Frontal cortex (tissue), 3 donors: ENCODE measurements at regions not wholly inside any gene's neighbourhood (a gene's known extent, or its start where the extent isn't known, plus 50 kb on each side); places are given as distances from the start of the nearest gene placed in this dataset.

Source experiments
- DNase-seq, 2 donors: peaks; one replicate each; pipeline ENCODE4 v3.0.0; 2012; ENCODE audit warnings: low spot score in 2 of 2
- FAIRE-seq: peaks from 2 replicates; lab custom pipeline; 2012; peaks lifted over from hg19 to GRCh38; lab: Jason Lieb, UNC
- donor health status: control.
- donor health status: control.
- donor health status: control.

DNA sequence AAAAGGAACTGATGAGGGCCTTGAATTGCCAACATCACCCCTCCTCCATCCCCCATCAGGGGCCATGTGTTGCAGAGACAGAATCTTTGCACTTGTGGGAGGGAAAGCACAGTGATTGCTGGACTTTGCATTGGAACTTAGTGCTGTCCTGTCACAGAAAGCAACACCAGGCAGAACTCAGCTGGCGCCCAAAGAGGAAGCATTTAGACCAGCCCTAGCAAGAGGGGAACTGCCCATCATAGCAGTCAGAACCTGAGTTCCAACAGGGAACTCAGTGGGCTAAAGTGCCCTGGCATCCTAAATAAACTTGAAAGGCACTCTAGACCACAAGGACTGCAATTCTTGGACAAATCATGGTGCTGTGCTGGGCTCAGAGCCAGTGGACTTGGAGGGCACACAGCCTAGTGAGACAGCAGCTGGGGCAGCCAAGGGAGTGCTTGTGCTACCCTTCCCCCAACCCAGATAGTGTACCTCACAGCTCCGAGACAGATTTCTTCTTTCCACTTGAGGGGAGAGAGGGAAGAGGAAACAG, 128.1 kb downstream of the ACTL7B start:
- FAIRE-seq (no peak), DNase-seq (no peak)

DNA sequence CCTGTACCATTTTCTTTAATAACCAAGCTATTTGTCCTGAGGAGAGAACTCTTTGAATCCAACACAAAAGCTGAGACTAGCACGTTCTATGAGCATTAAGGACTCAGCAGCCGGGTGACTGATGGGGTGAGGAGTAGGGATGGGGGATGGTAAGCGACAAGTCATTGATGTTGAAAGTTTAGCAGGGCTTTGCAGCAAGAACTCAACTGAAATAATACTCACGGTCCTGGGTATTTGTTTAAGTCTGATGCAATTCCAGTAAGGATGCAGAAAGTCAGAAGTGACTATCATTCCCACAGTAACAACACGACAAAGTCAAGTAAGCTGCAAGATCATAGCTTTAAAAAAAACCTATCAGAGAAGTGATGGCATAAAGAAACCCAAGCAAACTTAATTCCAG, 131.1 kb downstream of the ACTL7B start:
- no peak for FAIRE-seq
- no peak for DNase-seq

DNA sequence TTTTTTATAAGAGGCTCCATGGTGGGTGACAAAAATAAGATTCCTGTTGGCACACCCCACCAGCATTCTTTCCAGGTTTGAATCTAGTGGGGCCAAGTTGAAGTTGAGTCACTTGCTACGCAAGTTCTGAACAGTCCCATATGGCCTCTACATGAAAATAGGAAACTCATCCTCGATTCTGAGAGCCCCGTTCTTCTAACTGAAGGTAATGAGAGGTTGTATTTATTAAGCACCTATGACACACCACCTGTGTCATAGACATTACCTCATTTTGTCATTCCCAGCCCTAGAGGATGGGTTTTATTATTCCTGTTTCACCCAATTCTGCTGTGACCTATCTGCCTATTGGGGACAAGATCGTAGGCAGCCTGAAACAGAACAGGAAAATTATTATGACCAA, 131.7 kb downstream of the ACTL7B start:
- DNase-seq, result no peak
- no peak for FAIRE-seq

DNA sequence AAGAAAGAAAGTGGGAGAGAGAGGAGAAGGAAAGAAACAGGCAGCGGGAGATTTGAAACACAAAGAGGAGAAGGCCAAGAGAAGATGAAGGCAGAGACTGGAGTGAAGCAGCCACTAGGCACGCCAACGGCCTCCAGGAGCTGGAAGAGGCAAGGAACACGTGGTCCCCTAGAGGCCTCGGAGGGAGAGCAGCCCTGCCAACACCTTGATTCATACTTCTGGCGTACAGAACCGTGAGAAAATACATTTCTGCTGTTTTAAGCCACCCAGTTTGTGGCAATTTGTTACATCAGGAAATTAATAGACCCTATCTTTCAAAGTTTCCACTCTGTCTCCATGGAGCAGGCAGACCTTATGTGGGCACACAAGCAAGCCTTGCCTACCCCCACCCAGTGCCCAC, 133.4 kb downstream of the ACTL7B start:
- DNase-seq (no peak), FAIRE-seq (no peak)

DNA sequence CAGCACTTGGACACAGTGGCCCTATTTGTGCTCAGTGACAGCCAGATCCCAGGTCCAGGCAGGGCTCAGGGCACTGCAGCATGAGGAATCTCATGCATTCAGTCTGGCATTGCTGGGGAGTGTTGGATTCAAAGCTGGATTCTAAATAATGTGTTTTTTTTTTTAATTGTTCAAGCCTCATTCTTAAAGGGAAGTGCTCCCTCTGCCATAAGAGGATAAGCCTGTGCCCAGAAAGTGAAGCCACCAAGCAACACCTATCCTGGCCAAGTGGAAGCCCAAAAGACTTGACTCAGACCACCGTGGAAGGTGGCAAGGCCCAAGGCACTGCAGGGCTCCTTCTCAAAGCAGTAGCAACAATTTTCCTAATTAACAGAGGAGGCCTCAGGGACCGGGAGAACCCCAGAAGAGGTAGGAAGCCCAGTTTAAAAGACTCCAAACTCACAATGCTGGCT, 135.6 kb downstream of the ACTL7B start:
- DNase-seq (no peak), FAIRE-seq (no peak)

DNA sequence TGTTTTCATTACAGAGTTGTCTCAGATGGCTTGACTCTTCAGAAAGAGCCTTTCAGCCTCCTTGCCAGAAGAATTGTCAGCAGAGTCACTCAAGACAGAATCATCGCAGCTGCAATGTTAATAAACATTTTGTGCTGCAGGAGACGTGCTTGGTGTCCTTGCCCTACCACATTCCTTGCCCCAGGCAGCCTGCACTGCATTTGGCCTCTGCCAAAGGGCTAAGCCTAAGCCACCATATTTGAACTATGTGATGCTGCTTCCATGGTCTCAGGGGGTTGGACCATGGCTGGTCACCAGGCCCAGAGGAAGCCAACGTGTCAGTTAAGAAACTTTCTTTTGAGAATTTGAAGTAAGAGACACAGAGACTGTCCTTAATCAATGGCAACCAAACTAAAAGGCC, 145.4 kb downstream of the ACTL7B start:
- FAIRE-seq (no peak), DNase-seq (no peak)

DNA sequence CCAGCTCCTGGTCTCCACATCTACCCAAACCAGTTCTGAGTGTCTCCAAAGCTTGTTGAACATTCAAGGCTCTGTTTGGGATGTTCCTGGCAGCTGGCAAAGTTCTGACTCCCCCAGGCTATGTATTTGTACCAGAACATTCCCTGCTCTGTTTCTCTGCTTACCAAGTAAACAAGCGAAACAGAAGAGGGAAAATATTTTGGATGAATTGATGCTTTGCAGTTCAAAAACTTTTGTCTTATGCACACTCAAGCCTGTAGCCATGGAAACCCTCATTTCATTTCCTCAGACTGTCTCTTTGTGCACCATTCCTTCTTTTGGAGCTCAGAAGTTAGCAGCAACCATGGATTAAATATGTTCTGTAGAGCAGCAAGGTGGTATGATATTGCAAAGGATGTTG, 145.8 kb downstream of the ACTL7B start:
- no peak for FAIRE-seq
- no peak for DNase-seq

DNA sequence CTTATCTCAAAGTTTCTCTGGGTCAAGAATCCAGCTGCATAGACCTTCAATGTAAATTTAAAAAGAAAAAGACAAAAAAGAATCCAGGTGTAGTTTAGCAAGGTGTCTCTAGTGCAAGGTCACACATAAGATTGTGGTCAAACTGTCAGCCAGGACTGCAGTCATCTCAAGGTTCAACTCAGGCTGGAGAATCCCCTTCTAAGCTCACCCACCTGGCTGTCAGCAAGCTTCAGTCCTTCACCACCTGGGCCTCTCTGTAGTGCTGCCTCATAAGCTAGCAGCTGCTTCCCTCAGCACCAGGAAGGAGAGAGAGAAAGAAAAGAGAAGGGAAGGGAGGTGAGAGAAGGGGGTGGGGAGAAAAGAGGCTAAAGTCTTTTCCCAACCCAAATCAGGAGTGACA, 146.7 kb downstream of the ACTL7B start:
- no peak for DNase-seq
- no peak for FAIRE-seq

DNA sequence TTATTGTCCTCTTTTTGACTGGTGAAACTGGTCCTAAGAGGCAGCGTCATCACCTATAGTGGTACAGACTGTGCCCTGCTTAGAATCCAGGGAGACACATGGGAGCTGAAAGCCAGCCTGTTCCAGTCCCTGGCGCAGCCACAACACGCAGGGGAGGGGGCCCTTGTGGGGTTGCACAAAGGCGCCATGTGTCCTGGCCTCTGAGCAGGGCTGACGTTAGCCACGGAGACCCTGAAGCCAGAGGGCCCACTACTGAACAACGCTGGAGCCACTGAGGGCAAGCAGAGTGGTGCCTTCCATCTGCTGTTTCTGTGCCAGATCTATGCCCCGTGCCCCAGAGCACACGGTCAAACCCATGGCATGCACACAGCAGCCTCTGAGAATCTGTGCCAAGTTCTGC, 147.3 kb downstream of the ACTL7B start:
- FAIRE-seq (no peak), DNase-seq (peak in 1 of 2 donors; percentile 40)

DNA sequence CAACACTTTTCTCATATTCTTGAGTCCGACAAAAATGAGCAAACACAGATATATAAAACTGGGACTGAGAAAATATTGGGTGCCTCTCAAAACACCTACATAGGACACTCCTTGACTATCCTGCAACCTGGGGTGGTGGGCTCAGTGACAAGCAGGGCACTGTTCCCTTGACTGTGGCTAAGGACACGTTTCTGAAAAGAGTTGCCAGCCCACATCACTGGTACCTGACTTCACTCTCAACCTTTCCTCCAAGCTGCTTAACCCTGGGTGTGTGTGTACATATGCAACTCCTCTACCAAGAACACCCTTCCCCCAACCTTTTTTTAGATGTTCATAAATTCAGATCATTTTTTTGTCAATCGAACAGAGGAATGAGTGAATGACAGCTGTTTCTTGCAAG, 148.7 kb downstream of the ACTL7B start:
- no peak for DNase-seq
- no peak for FAIRE-seq

DNA sequence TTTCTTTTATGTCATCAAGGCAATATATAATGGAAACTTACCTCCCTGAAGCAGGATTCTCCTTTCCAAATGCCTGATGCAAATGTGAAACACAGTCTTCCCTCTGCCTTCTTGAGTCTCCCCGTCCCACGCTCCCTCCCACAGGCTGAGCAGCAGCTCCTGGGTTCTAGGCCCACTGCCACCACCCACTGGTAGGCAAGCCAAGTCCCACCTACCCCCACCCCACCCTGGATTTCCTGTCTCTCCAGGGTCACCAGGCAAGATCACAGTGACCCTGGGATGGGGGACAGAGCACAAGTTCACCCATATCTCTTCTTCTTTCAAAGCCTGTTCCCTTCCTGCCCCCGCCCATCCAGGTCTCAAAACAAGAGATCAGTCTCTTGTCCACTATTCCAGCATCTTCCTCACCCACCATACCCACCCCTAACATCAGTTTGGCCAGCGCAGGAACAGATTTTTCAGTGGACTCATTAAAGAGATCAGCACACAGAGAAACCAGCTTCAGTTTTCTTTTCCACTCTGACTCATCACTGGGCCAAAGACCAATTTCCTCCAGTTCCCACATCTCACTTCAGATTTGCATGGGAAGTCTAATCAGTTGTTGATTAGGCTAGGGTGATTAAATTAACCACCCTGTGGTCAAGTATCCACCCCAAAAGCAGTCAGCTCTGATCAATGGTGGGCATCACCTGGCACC, 151.5 kb downstream of the ACTL7B start:
- FAIRE-seq, result no peak
- DNase-seq, result peak in 1 of 2 donors; percentile 20

DNA sequence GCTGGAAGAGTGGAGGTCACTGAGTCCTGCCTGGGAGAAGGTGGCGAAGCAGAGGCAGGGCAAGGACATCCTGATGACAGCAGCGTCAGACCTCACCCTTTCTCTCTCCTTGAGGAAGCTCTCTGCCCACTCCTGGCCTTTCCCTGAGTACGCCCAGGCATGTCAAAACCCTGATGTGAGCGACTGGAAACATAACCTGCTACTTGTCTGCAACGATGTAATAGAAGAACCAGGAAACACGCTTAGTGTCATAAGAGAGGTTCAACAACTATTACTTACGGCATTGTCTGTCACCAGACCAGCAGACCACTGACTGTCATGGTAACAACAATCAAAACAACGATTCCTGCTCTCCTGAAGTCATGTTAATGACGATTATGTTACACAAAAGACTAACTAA, 152.4 kb downstream of the ACTL7B start:
- FAIRE-seq, result no peak
- no peak for DNase-seq

DNA sequence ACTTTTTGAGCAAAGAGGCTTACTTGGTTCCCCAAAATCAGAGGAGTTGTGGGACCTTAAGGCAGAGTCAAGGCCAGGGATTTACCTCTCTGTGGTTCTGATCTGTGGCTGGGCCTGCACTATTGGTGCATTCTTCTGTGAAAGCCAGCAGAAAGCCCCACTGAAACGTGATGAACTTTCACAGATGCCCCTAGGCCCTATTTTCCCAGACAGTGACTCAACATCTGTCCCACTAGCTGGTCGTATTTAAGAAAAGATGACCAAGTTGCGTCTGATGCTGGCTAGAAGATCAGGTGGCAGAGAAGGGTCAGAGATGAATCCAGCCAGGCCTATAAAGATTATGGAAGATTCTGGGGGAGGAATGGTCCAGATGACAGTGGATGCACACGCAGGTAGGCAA, 153.1 kb downstream of the ACTL7B start:
- no peak for FAIRE-seq
- DNase-seq, result no peak

DNA sequence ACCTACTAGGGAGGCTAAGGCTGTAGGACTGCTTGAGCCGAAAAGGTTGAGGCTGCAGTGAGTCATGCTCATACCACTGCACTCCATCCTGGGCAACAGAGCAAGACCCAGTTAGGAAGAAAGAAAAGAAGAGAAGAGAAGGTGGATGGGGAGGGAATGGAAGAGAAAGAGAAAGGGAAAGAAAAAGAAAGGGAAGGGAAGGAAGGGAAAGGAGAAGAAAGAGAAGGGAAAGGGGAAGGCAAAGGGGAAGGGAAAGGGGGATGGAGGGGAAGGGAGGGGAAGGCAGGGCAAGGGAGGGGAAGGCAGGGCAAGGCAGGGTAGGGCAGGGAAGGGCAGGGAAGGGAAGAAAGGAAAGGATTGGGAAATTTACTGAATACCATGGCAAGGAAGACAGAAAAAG, 157.0 kb downstream of the ACTL7B start:
- DNase-seq (no peak), FAIRE-seq (no peak)

DNA sequence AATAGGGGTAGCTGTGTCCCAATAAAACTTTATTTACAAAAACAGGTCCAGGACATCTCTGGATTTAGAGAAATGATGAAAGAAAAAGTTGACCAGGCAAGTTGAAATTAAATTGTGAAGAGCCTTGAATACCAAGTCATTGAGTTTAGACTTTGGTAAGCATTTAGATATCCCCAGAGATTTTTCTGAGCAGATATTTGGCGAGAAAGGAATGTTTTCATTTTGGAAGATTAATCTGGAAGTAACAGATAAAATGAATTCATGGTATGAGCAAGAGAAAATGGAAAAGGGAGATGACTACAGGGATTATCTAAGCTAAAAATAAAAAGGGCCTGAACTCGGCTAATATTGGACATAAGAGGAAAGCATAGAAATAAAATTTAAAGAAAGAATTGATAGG, 157.6 kb downstream of the ACTL7B start:
- DNase-seq (no peak), FAIRE-seq (no peak)

DNA sequence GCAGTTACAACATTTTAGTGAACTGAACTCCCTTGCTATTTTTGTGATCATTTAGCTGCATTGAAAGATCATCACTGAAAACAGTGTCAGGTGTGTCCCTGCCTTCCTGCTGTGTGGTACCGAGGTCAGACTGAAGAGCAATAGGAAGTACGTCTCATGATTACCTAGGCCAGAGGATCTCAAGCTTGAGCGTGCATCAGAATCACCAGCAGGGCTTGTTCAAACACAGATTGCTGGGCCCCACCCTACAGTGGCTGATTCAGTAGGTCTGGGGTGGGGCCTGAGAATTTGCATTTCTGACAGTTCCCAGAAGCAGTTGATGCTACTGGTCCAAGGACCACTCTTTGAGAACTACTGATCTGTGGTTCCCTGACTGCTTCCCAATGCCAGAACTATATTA, 159.6 kb downstream of the ACTL7B start:
- no peak for DNase-seq
- FAIRE-seq, result no peak

DNA sequence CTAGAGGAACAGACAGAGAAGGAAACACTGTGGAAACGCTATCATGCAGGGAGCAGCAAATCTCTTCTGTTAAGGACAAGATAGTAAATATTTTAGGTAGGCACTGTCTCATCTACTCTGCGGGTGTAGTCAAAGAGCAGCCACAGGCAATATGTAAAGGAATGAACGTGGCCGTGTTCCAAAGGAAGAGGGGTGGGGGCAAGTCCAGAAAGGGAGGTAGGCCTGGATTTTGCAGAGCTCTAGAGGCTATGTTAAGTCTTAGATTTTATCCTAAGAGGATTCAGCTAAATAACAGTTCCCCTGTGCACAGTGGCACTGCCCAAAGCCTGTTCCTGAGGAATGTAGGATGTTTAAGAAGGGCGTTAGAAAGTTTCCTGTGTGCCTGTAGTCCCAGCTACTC, 161.6 kb downstream of the ACTL7B start:
- DNase-seq (no peak), FAIRE-seq (no peak)

DNA sequence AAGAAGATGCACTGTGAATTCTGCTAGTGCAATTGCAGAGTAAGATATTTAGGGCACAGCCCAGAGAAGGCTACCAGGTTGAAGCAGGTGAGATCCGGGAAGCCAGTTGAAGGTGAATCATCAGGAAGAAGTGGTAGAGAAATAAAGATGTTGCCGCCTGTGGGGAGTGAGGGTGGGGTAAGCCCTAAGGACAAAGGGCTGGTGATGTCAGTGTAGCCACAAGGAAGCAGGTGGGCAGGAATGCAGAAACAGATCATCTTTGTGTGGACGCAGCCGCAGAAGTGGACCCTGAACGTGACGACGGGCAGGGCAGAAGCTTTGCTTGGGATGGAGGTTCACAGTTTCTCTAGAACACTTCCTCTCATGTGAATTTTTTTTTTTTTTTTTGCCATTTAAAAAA, 164.2 kb downstream of the ACTL7B start:
- FAIRE-seq, result no peak
- no peak for DNase-seq

DNA sequence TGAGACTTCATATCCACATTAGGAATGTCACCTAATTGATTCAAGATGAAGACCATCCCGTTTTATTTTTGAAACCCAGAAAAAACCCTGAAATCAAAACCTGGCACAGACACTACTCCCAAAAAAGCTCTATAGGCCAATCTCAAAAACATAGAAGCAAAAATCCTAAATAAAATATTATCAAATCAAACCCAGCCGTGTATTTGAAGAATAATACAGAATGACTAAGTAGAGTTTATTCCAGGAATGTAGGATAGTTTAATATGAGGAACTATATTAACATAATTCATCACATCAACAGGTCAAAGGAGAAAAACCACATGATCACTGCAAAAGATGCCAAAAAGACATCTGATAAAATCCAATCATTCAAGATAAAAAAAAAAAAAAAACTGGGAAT, 167.1 kb downstream of the ACTL7B start:
- no peak for DNase-seq
- no peak for FAIRE-seq

DNA sequence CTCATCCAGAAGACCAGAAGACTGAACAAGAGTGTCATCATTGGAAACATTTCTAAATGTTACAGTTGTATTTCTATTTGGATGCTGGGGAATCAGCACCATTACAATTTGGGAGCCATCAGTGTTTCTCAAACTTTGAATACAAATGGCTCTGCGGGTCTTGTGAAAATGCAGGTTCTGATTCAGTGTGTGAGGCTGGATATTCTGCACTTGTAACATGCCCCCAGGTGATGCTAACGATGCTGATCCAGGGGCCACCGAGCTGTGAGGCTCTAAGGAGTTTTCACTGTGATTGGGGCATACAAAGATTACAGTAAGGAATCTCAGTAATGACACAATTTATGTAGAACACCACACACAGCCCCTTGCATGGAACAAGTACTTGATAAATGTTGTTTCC, 167.7 kb downstream of the ACTL7B start:
- FAIRE-seq (no peak), DNase-seq (no peak)

DNA sequence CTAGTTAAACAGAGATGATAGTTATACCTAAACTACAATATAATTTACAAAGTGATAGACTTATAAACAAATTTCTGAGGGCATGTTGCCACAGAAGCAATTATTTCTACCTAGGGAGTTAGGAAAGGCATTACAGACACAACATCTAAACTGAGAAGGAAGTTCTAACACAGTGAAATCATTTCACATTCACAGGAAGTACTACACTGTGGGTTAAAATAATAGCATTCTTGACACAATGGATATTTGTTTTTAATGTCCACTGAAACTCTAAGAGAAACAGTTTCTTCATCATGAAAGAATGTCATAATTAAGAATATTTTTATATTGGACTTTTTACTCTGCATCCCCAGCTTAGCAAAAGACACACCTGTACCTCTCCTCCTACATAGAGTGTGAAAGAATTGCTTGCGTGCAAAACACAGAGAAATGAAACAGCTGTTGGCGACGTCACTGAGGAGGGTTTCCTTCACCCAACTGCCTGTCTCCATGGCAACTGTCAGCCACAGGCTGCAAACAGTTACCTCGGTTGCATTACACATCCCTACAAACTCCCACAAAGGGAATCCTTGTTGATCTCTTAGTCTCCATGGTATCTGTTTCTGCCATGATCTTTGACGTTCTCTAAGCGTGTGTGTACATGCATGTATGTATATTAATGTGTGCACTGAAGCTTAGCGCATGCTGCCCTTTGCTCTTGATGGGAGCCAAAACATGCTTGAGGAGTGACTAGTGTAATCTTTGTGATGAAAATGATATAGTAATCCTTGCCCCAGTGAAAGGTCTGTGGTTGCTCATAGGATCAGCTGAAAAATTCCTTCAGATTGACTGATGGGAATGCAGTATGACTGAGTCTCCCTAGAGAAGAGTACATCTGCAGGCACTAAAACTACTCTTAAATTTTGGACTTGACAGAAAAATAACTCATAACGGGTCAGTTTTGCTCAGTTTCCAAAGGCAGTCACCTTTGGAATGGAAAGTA, 168.5 kb downstream of the ACTL7B start:
- FAIRE-seq, result no peak

More for the DNA sequence above, 168.5 kb downstream of the ACTL7B start:
- peak in 1 of 2 donors; percentile 16 for DNase-seq
